Stromal cell of bone marrow (primary cell): ENCODE measurements at regions not wholly inside any gene's neighbourhood (a gene's known extent, or its start where the extent isn't known, plus 50 kb on each side); places are given as distances from the start of the nearest gene placed in this dataset.

Experiments used
- DNase-seq: peaks from one replicate; pipeline ENCODE4 v3.0.0-alpha.2; 2012; ENCODE audit warnings: low read depth

DNA sequence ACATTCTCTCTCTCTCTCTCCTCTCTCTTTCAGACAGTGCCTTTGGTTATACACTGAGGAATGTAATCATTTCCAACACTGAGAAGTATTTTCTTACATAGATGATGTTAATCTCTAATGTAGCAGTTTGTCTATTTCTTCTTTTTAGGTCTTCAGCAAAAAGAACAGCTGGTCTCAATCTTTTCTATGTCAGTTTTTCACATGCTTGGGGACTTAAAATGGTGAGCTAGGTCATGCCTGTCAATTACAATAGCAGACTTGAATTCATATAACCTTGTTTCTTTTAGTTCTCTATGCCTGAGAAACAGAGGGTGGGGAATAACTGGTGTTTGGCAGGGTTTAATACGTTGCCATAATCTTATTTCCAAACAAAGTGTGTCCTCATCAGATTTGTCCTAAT is 786.2 kb downstream of the SQOR start:
- no peak for DNase-seq

DNA sequence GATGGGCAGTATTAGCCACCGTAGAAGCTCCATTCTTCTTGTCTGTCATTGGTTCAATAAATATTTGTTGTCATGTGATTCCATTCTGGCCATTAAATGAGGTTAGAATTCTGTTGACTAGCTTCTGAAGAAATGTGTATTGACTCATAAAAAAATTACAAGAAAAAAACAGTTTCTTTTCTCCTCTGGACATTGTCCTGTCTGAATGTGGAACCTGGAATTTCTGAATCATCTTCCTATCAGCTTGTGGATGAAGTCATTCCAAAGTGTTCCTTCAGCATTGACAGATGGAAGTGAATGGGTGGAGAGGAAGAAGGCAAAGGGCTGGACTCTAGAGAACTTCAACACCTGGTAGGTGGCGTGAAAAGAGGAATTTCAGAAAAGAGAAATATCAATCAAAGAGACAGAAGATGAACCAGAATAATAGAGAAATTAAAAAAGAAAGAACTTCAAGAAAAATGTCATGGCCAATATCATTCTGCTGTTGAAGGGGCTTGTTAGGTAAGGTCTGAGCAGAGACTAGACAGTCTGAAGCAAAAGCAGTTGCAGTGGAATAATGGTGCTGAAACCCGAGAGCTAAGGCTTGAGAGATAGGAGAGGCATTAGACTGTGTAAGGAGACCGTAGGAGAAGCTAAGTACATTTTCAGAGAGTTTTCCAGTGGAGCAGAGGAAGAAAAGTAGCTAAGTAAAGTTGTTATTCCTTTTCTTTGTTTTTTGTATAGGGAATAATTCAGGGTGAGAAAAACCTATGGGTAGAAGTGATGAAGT is 806.6 kb downstream of the SQOR start:
- DNase-seq, result peak; percentile 14

DNA sequence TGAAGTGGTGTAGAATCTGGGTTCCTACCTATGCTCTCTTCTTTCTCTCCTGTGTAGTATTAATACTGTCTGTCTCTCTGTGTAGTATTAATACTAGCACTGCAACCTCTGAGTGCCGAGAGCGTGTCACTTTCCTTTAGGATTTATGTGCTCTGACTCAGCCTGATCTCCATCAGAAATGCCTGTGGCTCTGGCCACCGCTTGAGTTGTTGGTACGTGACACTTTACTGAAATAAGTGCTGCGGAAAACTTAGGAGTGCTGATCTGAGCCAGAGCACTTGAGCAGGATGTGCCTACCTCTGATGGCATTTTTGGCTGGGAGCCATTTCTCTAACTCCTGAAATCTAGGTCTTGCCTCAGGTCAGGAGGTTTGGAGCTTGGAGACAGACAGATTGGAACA is 807.4 kb downstream of the SQOR start:
- DNase-seq, result no peak

DNA sequence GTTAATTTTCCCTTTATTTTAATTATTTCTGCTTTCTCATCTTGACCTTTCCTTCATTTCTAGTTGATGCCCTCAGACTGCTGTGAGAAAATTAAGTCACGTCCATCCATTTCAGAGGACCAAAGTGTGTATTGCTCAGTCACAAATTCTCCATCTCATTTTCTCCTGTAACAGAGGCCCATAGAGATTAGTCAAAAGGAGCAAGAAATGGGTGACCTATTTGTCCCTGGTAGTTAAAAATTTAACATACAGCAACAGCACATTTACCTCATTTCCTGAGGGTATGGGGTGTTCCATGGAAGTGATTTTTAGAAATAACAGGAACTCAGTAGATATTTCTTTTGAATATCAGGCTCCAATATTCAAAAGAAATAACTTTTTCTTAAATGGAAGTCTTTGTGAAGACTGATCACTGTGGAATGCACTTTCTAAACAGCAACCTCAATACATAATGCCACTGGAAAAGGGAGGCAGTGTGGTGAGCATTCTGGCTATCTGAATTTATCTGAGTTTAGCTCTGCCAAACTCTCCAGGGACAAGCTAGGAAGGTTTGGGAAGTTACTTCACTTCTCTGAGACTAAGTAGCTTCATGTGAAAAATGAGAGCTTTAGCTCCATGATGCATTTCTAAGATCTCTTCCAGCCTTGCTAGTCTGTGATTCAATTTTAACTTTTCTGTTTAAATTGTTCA is 808.2 kb downstream of the SQOR start:
- peak; percentile 55 for DNase-seq

DNA sequence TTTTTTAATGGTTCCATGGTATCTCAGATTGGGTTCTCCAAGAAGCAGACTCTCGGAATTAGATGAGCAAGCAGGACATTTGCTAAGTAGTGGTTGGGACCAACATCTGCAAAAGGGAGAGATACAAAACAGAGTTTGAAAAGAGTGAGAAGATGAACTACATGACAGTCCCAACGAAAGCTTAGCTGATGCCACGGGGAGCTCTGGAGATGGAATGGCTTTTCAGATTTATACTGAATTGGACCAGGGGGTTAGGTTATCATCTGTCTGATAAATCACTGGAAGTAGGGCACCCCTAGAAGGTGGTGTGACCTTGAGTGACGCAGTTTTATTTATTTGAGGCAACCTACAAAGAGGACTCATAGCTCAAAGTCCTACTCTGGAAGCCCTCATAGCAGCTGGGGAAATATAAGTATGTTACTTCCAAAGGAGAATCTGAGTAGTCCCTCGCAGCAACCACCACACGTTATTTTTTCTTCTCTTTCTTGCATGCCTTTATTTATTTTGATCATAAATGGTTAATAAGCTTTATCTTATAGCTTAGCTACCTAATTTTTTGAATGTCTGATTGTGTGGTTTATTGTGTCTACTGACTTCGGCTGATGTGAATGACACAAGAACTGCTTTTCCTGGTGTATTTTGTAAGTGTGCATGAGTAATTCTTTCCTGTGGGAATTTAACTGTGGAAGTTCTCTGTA is 815.4 kb downstream of the SQOR start:
- no peak for DNase-seq

DNA sequence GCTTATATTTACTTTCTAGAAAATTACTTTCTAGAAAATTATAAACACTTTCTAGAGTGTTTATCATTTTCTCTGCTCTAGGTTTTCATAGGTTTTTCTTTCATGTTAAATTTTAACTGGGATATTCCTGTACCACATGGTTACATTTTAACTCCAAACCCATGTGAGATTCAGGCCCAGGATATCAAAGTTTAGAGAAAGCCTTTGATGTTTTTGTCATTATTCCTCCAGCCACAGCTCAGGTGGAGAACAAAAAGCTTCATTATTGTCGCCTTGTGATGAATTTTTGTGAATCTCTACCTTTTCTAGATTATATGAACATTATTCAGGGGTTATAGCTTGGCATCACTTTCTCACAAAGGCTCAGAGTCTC is 816.0 kb downstream of the SQOR start:
- DNase-seq, result no peak

DNA sequence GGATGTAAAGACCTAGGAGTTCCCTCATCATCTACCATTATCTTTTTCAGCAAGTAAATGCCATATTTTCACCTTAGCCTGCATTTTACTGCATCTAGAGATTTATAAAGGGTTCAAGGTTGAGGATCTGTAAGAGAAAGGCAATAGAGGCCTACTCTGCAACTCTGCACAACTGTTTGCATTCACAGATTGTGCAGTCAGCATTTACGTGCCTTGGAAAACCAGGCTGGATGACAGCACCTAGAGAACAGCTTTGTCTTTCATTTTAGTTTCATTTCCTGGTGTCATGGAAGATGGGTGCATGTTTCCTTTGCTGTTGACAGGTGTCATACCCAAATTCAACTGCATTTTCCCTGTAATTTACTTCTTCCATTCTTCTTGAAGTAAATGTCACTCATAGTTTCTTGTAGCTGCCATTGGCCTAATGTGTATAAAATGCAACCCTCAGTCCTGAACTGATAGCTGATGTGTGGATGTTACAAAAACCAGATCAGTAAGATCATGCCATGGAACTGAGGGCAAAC is 817.5 kb downstream of the SQOR start:
- DNase-seq, result no peak

DNA sequence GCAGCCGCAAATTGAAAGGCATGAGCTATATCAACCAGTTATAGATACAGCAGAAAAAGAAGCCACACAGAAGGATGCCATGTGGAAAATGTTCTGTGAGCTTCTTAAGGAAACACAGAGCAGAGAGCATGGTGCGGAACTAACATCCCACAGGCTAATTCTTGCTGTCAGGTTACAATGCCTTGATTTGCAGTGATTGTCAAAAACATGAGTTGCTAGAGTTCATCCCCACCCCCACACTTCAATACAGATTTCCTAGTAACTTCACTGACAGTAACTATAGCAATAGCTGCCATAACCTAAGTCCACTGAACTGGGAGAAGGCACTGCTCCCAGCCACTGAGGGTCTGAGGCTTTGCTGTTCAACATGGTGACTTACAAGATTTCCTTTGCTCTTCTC is 821.6 kb downstream of the SQOR start:
- no peak for DNase-seq

DNA sequence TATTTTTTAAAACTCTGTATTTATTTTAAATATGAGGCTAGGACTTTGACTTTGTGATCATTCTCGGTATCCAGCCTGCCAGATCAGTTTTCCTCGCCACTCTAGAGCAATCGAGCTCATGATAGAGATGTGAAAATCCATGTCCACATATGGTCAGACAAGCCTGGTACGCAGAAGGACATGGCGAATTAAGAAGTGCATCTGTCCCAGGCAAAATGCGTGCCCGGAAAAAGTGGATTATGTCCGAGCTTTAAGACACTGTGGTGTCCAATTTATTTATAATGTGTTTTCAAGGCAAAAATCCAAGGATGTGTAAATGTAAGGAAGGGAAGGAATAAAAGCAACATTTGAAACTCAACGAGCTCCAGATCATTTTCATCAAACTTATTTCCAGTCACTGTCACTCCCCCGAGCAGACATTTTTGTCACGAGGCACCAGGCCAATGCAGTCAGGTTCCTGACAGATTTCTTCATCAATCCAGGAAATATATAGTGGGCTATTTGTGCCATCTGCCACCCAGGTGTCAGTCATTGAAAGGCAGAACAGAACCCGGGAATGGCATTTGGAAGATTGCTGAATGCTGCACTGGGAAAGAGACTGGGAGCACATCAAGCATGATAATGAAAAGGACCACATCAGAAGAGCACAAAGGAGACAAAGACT is 825.7 kb downstream of the SQOR start:
- no peak for DNase-seq

DNA sequence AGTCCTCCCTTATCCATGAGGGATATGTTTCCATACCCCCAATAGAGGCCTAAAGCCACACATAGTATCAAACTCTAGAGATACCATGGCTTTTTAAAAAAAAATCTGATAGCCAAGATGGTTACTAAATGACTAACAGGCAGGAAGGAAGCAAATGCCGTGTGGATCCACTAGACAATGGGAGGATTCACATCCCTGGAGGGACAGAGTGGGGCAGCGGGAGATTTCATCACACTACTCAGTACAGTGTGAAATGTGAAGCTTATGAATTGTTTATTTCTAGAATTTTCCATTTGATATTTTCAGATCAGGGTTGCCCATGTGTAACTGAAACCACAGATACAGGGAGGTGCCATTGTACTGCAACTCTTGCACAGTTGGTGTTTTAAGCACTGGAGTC is 826.6 kb downstream of the SQOR start:
- no peak for DNase-seq

DNA sequence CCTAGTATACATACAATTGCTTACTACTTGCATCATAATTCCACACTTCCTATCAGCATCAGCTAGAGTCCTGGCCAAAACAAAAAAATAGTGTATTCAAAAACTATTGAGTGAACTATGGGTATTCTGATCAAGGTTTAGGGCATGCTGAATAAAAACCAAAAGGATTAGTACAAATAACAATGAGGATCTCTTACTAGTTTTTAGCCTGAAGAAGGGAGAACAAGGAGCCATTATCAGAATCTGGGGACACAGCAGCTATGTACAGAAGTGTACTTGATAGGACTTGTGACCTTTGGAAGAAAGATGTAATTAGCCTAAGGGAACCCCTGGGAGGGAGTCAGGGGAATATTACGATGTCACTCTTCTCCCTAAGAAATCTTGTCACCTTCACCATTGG is 832.2 kb downstream of the SQOR start:
- DNase-seq, result no peak

DNA sequence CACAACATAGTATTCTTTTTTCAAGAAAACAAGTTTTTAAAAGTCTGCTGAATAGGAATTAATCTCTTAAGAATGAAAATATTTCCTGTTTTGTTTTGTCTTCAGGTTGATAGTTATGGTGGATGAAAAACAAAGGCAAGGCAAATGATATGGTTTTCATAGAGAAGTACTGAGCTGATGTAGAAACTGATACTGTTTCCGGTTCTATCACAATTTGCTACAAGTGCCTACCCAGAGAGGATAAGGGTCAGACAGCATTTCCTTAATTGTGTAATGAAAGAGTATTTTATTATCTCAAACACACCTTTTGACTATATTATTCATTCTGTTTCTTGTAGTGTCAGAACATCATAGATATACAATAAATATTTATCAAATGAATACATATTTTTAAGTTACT is 836.3 kb downstream of the SQOR start:
- DNase-seq, result no peak

DNA sequence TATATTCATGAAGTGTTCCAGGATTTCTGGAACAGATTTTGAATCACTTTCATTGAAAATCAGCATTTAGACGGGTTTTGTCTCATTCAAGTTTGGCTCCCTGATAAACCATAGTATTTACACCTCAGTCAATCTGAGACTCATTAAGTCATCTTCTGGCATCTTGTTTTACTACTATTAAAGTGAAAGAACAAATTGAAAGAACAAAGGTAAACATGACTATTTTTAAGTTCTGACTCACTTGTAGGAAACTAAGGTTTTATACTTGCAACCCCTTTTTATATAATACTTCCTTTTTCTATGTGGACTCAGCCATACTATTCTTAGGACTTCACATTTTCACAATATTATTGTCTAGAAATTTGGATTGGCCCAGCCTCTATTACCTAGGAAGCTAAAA is 854.4 kb downstream of the SQOR start:
- DNase-seq, result no peak

DNA sequence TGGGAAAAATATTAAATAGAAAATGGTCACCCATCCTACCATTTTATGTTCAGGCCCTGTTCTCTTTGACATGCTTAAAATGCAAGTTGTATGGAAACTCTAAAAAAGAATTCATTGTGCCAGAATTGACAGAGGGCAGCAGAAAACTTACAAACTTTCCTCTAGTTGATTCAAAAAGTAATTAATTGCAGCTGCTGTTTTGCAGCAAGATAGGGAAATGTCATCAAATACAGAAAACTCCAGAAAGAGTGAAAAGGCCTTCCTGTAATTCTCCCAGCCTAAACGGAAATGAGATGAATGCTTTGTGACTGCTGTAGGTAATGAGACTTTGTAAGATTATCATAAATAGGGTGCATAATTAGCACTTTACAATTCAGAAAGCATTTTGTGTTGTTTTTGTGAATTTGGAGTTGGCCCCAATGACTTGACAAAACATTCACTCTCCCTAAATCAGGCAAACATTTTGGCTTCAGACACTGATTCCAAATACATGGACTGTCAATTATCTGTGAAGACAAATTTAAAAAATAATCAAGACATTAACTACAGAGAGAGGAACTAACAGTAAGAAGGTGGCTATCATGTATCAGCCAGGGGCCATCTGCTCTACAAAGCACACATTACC is 861.8 kb downstream of the SQOR start:
- DNase-seq, result no peak

DNA sequence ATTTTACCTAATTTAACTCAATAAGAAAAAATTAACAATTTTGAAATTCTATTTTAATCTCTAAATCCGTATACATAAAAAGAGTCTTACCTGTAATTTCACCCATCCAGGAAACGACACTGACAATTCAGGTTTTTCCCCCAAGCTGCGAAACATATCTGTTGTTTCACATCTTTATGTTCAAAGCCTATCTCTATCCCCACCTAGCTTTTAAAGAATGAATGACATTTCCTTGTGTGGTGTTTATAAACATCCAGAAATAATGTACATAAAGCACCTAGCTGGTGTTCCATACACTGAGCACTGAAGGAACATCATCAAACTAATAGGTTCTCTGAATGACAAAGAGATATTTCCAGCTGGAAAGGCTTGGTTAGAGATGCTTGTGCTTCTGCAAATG is 867.8 kb downstream of the SQOR start:
- DNase-seq, result no peak

DNA sequence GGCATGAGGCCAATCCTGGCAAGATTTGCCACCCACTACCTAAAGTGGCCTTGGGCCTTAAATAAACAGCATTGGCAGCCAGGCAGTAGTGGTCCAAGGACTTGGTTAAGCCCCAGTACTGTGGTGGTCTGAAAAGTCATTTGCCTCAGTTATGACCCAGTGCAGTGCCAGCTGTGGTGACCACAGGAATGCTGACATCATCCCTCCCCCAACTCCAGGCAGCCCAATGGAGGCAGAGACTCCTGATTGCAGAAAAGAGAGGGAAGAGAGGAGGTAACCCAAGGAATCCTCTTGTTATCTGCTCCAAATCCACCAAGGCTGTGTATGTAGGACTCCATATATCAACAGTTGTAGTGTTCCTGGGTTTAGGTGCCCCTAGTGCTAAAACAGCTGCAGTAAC is 883.6 kb downstream of the SQOR start:
- DNase-seq, result no peak

DNA sequence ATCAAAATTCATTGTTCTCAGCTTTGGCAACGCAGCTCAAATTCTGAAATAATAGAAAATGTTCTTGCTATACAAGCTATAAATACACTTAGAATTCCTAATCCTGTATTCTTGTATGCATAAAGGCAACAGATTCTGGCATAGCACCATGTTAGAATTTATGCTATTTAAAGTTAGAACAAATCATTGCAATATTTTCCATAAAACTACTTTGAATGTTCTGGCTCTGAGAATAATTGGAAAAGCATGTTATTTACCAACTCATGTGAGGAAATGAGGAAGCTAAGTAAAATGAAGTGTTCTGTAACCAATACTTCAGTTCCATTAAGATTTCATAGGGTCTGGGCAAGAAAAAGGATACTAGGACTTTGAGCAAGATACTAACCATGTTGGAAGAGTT is 888.9 kb downstream of the SQOR start:
- DNase-seq, result no peak

DNA sequence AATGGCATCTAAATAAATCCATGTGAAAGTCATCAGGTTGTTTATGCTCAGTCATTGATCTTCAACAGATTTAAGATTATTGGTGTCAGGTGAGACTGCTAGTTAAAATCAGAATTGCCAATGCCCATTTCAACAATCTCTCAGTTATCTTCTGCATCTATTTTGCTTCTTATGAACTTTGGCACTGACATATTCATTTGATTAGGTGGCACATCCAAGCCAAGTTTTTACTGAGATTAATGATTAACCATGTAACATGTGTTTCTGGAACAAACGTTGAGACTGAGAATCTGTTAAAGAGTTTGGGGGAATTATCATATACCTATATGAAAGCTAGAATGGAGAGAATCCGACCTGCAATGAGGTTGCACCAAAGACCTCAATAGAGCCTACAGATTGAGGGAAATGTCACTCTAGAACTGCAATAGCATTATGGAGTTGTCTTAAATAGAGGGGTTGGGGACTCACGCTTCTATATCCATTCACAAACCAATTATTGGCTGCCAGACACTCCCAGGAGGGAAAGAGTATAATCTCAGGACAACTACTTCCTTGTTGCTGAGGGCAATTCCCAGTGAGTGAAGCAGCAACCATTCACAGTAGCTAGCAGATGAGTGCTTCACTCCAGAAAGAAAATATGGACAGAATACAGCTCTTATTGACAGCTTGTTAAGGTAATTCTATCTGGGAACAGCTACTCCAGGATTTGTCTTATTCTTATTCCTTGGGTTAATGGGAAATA is 891.3 kb downstream of the SQOR start:
- DNase-seq, result no peak

DNA sequence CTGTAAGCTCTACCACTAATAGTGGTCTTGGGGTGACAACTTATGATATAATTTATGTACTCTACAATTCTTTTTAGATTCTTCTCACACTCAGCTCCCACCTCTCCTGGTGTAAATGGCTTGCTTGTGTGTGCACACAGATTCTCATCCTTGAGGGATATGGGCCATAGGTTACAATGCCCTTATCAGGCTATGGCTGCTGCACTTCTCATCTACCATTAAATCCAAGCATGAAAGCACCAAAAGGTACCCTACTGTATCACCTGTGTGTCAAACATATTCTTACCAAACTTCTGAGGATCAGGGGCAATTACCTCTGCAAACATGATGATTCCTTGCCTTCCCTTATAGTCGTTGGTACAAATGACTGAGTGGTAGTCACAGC is 891.9 kb downstream of the SQOR start:
- DNase-seq, result no peak

DNA sequence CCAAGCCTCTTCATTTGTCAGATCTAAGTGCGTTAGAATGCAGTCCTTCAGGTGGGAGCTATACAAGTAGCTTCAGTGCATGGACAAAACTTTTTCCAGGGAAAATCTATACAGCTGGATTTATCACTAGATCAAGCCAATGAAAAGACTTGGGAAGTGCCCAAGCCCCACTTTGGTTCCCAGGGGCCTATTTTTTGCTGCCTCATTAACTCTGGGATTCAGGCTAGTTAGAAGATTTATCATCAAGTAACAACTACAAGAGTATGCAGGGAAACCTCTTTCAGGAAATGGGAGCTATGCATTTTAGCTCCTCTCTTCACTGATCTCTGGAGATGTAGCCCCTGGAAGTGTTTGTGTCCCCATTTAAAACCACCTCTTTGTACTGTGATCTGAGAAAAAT is 908.8 kb downstream of the SQOR start:
- DNase-seq, result no peak

DNA sequence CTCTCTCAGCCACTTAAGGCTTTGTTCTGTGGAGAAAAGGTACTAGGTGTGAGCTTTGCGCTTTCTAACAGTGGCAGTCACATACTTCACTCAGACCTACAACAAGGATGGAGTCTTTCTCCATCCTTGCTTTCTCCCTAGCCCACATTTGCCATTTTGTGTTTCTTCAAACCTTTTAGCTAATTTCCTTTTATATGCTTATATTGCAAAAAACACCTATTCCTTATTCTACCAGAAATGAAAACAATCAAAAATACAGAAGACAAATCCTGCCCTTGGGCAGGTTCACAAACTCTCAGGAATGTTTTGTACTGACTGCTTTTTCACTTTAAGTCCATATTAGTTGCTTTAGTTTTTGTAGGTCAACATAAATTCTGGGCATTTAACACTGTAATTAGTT is 914.2 kb downstream of the SQOR start:
- DNase-seq, result no peak
